GM18508 (cell line): ENCODE measurements at regions not wholly inside any gene's neighbourhood (a gene's known extent, or its start where the extent isn't known, plus 50 kb on each side); places are given as distances from the start of the nearest gene placed in this dataset.

Source experiments
- ATAC-seq: cut with Tn5 transposase; IDR thresholded peaks from one replicate; pipeline ENCODE4 v1.9.1; 2021; ENCODE audit warnings: moderate number of reproducible peaks; ENCODE audit not compliant: insufficient read depth, unreplicated experiment

DNA sequence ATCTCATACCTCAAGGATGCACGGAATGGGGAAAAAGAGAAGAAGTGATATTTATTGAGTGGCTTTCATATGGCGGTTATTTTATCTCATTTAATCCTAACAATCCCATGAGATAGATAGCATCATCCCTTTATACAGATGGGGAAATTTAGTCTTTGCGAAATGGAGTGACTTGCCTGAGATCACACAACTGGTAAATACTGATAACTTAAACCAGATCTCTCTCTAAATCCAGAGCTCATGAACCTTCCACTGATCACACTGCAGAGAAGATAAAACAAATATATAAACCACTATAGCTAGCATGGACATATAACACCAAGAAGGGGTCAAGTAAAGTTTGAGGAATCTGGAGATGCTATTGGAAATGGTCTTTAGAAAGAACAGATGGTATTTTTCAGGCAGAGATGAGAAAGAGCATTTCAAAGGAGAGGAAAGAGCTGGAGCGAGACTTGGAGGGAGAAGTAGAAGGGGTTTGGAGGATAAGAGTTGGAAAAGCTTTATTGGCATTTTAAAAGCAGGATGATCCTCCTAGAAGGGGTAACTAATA lies 139.8 kb upstream of the TNFAIP3 start:
- no peak for ATAC-seq

DNA sequence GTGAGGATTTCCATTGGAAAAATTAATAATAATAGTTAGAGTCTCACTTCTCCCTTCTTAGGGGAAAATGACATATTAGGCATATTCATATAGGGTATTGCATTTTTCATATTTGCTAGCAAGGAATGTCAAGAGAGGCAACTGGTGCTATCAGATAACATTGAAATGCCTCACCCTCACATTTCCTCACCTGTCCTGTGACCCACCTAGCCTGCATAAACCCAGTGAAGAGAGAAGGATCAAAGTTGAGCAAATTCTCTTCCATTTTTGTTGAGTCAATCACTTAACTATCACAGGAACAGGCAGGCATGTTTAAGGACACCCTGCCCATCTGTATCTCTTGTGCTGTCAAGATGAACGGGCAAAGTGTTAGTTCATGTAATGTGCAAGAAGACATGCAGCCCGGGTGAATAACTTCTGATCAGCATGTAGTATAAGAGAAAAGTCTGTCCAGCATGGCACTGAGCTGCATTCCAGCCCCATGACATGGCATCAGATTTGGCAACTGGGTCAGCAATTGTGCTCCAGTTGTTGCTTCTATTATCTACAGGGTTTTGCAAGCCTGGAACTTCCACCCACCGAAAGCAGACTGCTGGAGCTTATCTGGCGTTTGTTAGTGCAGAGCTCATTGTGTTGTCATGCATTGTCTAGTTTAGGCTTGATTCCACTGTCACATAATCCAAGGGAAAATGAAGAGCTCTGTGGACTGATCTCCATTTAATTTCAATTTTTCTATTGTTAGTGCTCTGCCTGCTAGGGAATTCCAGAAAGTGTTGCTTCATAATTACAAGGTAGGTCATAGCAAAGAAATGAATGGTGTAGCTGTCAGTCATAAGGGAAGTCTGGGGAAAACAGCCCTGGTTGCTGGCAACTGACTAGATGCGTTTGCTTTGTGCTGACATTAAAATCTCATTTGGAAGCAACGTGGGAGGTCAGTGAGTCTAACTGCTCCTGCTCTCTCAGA lies 138.4 kb upstream of the TNFAIP3 start:
- ATAC-seq, result no peak

DNA sequence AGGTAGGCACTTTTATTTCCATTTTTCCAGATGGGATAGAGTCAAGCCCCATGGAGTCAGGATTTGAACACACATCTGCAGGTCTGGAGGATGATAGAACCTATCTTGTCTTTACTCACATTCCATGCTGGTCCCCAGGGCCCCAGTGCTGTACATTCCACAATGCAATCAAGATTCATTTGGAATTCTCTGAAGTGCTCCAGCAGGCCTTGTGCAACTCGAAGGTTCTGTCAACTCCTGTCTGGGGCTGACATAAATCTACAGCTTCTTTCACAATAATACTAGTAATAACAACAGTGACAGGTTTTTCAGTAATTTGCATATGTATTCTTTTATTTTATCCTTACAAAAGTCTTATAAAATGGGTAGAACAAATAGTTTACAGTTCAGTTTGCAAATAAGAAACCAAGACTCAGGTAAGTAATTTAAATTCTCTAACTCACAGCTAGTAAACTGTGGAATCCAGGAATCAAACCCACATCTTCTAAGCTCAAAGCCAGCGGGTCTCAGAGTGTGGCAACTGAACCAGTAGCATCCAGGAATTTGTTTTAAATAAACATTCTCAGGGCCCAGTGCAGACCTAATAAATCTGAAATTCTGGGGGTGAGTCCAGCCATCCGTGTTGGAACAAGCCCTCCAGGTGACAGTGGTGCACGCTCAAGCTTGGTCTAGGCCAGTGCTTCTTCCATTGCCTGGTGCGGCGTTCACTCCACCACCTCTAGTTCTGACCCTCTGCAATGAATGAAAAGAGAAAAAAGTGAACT lies 137.0 kb upstream of the TNFAIP3 start:
- ATAC-seq, result no peak

DNA sequence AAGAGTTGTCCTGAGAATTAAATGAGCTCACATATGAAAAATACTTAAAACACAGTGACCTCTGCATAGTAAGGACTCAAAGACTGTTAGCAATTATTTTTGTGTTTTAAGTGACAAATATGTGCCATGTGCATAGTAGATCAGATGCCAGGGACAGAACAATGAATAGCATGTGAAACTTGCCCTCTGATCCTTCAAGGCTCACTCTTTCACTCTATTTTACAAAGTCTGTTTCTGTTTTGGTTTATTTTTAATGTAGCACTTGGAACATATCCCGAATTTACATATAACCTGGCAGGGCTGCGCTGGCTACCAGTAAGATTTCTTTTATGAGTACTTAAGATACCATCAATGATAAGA lies 135.5 kb upstream of the TNFAIP3 start:
- ATAC-seq, result no peak

DNA sequence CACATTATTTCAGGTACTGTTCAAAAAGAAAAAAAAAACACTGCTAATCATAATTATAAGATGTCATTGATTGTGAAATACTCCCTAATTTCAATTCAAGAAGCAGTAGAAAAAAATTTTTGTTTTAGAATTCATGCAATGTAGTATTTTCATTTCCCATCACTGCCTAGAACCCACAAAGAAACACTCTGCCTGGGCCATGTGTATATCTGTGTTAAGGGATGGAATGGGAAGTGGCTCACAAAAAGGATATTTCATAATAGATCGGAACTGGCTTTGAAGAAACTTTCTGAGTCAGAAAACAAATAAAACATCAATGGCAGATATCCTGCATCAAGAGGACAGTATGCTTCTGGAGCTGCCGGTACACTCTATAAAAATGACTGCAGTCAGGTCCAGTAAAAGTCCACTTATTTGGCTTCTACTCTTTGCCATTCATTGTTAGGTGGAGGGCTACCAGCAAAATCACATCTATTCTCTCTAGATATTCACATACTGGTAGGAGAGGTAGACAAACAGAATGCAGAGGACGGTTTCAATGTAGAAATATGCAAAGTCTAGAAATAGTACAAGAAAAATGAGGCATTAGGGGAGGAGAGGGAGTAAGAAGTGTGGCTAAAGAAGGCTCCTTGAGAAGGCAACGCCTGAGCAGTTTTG lies 135.0 kb upstream of the TNFAIP3 start:
- no peak for ATAC-seq

DNA sequence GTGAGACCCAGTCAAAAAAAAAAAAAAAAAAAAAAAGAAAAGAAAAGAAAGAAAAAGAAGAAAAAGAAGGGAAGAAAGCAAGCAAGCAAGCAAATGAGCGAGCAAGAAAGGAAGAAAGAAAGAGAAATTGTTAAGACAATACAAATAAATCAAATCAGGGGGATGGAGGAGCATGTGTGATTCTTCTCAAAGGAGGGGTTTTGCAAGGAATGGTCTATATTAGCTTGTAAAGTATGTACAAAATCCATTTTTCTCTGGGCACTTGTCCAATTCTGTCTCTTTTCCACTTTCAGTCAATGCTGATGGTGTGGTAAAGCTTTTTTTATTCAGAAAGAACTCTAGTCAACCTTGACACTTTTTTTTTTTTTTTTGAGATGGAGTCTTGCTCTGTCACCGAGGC lies 133.7 kb upstream of the TNFAIP3 start:
- no peak for ATAC-seq

DNA sequence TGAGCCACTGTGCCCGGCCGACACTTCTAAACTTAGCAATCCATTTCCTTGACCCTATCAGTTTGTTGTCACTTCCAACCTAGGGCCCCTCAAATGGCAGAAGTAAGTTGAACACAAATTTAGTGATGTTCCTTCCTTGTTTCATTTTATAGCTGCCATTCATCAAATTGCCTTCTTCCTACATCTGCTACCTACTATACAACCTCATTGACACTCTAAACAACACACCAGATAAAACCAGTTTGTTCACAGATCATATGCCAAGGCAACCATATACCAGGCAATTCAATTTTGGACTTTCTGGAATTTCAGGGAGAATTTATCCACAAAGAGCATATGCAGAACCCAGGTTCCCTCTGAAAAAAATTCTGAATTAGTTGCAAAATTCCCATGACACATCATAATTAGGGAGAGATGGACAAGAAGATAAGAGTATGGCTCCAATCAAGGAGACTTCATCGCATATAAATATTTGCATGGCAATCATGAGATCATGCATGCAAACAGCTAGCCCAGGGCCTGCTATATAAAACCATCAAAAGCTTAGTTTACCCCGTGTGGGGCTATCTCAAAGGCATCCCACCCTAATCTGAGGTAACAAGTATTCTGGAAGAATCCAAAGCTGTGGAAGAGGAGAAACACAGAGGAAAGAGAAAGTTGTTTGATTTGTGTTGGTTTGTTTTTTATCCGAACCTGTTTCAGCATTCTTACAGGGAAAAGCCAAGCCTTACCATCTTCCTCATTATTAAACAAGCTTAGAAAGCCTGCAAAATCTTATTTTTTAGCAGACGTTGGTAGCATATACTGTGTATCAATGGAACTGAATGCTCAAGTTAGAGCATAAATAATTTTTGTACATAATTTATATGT lies 132.8 kb upstream of the TNFAIP3 start:
- no peak for ATAC-seq

DNA sequence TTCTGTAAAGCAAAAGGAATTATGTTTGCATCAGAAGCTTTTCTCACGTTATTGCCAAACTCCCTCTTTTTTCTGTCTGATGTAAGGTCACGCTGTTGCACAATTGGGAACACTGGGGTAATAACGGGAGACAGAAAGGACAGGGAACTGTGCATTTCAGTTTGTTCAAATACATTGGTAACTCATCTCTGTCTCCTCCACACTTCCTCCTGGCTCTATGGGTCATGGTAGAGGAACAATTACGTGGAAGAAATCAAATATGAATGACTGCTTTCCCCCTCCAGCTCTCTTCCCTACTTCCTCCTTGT lies 132.2 kb upstream of the TNFAIP3 start:
- no peak for ATAC-seq

DNA sequence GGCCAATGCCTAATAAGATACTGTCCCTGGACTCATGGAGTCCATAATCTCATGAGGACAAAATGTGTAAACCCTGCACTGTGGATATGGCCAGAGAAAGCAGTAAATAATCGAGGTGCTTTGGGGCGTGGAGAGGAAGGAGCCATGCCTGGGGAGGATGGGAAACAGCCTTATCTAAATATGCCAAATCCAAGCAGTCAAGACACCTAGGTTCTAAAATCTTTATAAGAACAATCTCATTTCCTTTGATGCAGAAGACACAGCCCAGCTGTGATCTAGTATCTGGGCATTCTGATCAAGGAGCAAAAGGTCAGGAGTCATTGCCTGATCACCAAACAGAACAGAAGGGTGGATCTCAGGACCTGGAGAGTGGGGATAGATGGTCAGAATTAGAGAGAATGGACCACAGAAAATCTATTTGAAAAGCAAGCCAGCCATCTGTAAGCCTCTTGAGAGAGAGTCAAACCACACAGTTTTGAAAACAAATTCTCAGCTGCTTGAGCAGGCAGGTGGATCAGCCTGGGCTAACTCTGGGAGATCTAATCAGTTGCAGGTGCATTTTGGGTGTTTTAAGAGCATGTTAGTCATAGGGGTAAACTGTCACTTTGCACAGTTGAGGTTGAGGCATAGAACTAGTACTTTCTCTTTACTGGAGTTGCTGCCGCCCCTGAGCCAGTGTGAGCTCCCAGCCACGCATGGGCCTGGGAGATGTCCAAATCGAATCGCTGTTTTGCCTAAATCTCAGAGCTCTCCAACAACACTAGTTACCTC lies 130.8 kb upstream of the TNFAIP3 start:
- ATAC-seq, result peak; percentile 47

DNA sequence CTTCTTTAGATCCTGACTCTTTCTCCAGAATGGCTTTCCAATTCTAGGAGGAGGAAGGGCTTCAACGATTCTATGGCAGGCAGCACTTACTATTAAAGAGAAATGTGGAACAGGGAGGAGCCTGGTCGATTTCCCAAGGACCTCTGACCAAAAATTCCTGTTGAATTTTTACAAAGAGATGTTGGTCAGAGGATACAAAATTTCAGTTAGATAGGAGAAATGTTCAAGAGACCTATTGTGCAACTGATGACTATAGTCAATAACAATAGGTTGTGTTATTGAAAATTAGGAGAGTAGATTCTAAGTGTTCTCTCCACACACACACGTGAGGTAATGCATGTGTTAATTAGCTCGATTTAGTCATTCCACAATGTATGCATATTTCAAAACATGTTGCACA lies 130.1 kb upstream of the TNFAIP3 start:
- ATAC-seq, result no peak

DNA sequence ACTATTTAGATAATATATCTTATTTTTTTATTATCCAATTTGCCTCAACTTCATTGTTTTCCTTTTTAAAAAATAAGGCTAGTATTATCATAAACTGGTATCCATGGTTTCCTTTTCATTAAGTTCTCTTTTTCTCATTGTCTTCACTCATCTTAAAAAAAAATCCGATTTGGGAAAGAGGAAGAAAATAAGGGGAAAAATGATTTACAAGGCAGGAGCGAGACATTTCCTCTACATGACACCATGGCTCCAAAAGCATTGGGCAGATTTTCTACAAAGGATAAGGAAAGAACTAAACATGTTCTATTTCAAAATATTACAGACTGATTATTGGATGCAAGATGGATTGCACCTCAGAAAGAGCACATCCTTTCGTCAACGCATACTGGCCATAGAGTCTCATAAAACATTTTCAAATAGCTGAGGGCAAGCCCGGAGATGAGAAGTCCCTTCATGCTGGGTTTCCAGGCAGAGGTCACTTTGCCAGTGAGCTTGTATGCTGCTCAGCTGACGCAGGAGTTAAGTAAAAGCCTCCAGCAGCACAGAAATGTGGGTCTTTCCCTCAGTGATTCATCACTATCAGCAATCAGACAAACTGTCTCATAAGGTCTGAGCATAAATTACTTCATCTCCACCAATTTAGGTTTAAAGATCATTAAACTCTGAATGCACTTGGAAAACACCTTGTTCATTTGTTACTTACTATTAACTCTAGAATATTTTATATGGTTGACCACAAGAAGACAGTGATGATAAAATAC lies 129.0 kb upstream of the TNFAIP3 start:
- ATAC-seq, result no peak

DNA sequence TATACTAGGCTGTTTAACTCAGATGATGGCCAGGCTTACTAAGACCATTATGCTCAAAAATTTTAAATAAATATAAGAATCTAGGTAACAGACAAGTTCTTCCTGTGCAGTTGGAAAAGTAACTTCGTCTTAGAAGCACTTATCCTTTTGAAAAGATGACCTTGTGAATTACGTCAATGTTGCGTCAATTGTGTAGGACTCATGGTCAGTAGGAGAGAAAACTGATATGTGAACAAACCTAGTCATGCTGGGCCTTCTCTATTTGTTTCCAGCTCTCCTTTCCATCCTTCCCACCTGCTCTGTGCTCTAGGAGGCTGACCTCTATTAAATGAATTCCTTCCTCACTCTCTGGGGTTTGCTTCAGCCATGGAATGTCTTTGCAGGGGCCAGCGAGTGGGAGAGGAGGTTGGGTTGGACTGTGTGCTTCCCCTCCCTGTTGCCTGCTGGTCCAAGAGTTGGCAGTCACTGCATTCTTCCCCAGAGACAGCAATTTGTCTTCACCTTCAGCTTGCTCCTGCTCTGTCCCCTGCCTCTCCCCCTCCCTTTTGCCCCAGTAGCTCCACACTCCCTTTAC lies 128.0 kb upstream of the TNFAIP3 start:
- no peak for ATAC-seq

DNA sequence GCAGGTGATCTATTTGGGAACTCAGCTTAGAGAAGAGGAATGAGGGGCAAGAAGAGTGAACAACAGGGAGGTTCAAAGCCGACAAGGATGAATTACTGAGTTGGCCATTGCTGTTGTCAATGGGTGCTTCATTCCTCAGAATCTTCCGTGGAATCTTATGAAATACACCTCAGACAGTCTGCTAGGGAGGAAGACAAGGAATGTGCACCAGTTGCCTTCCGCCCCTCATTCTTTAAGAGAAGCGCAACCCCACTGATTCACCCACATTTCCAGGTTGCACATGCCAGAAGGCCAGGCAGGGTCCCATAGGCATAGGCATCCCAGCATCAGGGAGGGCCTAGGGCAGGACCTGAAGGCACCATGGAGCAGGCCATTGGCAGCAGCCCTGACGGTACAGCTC lies 127.5 kb upstream of the TNFAIP3 start:
- ATAC-seq, result no peak

DNA sequence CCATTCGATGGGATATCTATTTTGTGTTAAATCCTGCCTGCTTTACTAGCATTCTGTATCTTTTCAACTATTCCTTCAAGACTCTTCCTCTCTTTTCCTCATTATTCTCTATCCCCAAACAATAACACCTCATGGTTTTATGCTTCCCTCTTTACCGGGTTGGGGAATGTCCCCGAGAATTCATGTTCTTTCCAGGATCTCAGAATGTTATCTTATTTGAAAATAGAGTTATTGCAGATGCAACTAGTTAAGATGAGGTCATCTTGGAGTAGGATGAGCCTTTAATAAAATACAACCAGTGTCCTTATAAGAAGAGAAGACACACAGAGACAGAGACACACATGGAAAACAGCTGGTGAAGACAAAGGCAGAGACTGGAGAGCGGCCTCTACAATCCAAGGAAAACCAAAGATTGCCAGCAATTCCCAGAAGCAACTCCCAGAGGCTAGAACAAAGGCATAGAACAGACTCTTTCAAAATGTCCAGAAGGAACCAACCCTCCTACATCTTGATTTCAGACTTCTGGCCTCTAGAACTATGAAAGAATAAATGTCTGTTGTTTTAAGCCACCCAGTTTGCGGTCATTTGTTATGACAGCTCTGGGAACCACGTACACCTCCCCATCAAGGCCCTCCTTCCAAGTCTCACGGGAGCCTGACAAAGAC lies 126.8 kb upstream of the TNFAIP3 start:
- ATAC-seq, result no peak

DNA sequence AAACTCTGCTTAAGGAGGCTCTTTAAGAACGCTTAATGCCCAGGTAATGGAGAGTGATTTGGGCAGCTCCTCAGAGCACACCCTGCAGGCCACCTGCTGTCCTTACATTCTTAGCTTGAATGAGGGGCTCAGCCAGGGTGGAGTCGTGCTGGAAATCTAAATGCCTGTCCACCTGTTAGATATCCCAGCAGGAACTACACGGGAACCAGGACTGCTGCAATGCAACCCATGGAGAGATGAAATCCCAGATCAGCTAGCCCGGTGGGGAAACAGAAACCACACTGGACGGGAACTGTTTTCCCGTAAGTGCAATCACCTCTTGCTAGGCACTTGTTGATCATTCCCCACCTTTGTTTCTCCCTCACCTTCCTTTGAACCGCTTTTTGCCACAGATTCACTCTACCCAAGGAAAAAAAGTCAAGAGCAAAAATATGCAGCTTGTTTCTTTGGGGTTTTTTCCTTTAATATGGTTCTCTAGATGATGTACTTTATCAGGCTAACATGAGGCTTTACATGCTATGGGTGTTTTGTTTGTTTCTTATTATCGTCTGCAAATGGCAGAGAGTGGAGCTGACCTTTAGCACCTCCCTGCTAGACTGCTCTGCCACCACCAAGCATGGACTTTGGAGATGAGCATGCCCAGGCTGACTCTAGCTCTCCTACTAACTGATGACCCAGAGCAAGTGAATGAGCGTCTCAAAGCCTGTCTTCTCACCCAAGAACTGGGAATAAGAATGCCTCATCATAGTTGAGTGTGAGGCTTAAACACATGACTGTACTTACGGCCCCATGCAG lies 125.9 kb upstream of the TNFAIP3 start:
- ATAC-seq, result no peak

DNA sequence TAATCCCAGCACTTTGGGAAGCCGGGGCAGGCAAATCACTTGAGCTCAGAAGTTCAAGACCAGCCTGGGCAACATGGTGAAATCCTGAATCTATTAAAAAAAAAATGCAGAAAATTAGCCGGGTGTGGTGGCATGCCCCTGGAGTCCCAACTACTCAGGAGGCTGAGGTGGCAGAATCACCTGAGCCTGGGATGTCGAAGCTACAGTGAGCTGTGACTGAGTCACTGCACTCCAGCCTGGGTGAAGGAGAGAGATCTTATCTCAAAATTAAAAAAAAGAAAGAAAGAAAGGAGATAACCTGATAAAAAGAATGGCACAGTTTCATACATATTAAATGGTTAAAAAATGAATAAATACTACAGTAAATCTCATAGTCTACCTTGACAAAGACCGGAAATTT lies 123.6 kb upstream of the TNFAIP3 start:
- no peak for ATAC-seq

DNA sequence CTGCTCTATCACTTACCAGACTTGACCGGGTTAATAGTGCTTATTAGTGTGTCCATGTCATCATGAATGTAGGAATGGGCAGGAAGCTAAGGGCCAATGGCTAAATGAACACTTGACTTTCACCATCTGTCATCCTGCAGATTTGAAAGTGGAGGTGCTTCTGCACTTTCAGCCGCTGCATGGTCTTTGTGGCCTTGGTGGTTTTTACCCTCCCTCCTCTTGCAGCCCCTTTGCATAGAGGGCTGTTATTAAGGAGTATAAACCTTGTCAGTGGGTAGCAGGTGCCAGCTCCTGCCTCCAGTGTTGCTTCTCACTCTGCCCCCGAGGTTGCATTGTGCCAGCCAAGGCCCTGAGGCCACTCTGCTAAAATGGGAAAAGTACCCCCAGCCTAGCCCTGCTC lies 122.2 kb upstream of the TNFAIP3 start:
- ATAC-seq, result peak; percentile 56
